ENCODE measurements at regions not wholly inside any gene's neighbourhood (a gene's known extent, or its start where the extent isn't known, plus 50 kb on each side); places are given as distances from the start of the nearest gene placed in this dataset.

GRCh38 chr18:68323921-68324320 lies 391.0 kb downstream of the TMX3 start:
- TF ChIP-seq POLR2A (IDR thresholded peaks at IDR 0.05; ENCODE audit: low read depth, low read length) (no peak), SPI1 (IDR thresholded peaks at IDR 0.05; ENCODE audit: low read depth, low read length) (no peak), POLR2AphosphoS5 (IDR thresholded peaks at IDR 0.05; ENCODE audit: low read depth, low read length) (no peak), PAX5 (IDR thresholded peaks at IDR 0.05; ENCODE audit: insufficient read depth, low read length, severe bottlenecking) (no peak), TAF1 (IDR thresholded peaks at IDR 0.05; ENCODE audit: low read depth, low read length) (no peak), POU2F2 (IDR thresholded peaks at IDR 0.05; ENCODE audit: low read depth, low read length) (no peak)

All from GM12891 (cell line).